ENCODE measurements at regions not wholly inside any gene's neighbourhood (a gene's known extent, or its start where the extent isn't known, plus 50 kb on each side); places are given as distances from the start of the nearest gene placed in this dataset.

DNA sequence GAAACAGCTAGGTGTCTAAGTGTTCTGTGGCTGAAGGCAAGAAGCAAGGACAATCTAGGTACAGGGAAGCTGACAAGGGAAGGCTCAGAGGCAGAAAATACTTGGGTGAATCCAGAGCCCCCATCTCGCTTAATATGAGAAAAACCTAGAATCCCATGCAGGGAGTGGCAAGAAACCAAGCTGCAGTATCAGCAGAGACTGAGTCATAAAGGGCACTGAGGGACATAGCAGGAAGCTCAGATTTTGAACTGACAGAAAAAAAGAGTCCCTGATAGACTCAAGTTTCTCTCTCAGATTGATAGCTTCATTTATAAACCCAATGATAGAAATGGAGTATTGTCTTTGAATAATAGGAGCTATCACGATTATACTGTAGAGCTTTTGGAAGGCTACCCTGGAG, 77.3 kb upstream of the KCNJ15 start:
- TF ChIP-seq, protein P1, sequence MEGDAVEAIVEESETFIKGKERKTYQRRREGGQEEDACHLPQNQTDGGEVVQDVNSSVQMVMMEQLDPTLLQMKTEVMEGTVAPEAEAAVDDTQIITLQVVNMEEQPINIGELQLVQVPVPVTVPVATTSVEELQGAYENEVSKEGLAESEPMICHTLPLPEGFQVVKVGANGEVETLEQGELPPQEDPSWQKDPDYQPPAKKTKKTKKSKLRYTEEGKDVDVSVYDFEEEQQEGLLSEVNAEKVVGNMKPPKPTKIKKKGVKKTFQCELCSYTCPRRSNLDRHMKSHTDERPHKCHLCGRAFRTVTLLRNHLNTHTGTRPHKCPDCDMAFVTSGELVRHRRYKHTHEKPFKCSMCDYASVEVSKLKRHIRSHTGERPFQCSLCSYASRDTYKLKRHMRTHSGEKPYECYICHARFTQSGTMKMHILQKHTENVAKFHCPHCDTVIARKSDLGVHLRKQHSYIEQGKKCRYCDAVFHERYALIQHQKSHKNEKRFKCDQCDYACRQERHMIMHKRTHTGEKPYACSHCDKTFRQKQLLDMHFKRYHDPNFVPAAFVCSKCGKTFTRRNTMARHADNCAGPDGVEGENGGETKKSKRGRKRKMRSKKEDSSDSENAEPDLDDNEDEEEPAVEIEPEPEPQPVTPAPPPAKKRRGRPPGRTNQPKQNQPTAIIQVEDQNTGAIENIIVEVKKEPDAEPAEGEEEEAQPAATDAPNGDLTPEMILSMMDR (IDR thresholded peaks at IDR 0.05; ENCODE audit: low read depth, low read length), result no peak
- TF ChIP-seq POLR2A (IDR thresholded peaks at IDR 0.05; ENCODE audit: extremely low read depth, insufficient read length), result no peak

Data from NB4 (cell line).